ENCODE measurements at regions not wholly inside any gene's neighbourhood (a gene's known extent, or its start where the extent isn't known, plus 50 kb on each side); places are given as distances from the start of the nearest gene placed in this dataset.
"Not testable (repeated sequence)": the region's sequence is repeated elsewhere in the genome, so short reads cannot be mapped to it uniquely, and the experiment has no call there.

DNA sequence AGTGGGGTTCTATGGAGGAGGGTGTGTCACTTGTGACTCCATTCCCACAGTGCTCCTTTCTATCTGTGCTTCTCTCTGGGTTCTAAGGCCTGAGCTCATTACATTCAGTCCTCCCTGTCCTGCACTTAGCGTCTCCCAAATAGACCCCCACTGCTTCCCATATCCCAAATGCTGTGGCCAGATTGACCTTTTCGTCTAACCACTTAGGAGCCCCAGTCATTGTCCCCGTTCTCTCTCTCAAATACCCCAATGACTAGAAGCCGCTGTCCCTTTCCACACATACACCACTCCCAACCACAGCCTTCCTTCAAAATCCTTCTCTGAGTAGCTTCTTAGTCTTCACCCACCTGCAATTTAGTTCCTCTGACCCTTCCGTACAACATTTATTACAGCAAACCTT lies 146.5 kb downstream of the TRIM43 start:
- Histone ChIP-seq H2AFZ (ENCODE audit: low read depth) (no peak overlapping the region), H3K9ac (no peak overlapping the region), H3K4me2 (no peak overlapping the region), H3K36me3 (replicated peaks in 1 of 2; ENCODE audit: control insufficient read depth in 1 of 2, insufficient read depth in 2 of 2, low read length in 1 of 2) (no peaks in the 10 kb centered on the region), H3F3A (replicated peaks; ENCODE audit: insufficient read depth) (no peaks in the 10 kb centered on the region), H3K9me3 (no peaks in the 10 kb centered on the region), H4K20me1 (ENCODE audit: insufficient read depth) (no peaks in the 10 kb centered on the region), H3K27me3 (ENCODE audit: insufficient read depth) (peaks cover 9% of the 10 kb centered on the region; the same call in 1 of the 2 replicates), H3K9me2 (no peaks in the 10 kb centered on the region), H3K79me2 (ENCODE audit: insufficient read depth) (no peaks in the 10 kb centered on the region), H3K27ac (ENCODE audit: low read depth in 2 of 2, low read length in 1 of 2) (no peak overlapping the region), H3K4me1 (ENCODE audit: control insufficient read depth in 1 of 2, insufficient read depth in 2 of 2, low read depth in 1 of 2, low read length in 1 of 2) (no peaks in the 10 kb centered on the region), H3K4me3 (ENCODE audit: low read depth in 2 of 2, low read length in 1 of 2) (no peak overlapping the region)
- DNase-seq = no peak
- TF ChIP-seq RFX5 (IDR thresholded peaks at IDR 0.05; ENCODE audit: low read length) = no peak
- no peak for TF ChIP-seq YY1 (IDR thresholded peaks at IDR 0.05; ENCODE audit: low read depth)
- no peak for TF ChIP-seq CHD2 (IDR thresholded peaks at IDR 0.05; ENCODE audit: low read length, partially characterized antibody)
- no peak for TF ChIP-seq CTCF (IDR thresholded peaks at IDR 0.05)
- TF ChIP-seq USF1 (IDR thresholded peaks at IDR 0.05; ENCODE audit: borderline replicate concordance, low read depth) = no peak
- 57% methylated on average over 5 of the region's 5 CpGs for WGBS (ENCODE audit: low lambda C conversion rate)
- POLR2A ChIA-PET = no interaction called here
- CTCF ChIA-PET = no interaction called here

- DNase-seq; H3K9me3 ChIP-seq; CTCF ChIA-PET; POLR2A ChIA-PET; H3K79me2 ChIP-seq (ENCODE audit: insufficient read depth); H3K9ac ChIP-seq; H3K4me2 ChIP-seq; H3K9me2 ChIP-seq; H3K27ac ChIP-seq (ENCODE audit: low read depth in 2 of 2, low read length in 1 of 2); H3K4me1 ChIP-seq (ENCODE audit: control insufficient read depth in 1 of 2, insufficient read depth in 2 of 2, low read depth in 1 of 2, low read length in 1 of 2); H2AFZ ChIP-seq (ENCODE audit: low read depth); H3K4me3 ChIP-seq (ENCODE audit: low read depth in 2 of 2, low read length in 1 of 2); H4K20me1 ChIP-seq (ENCODE audit: insufficient read depth); H3F3A ChIP-seq (replicated peaks; ENCODE audit: insufficient read depth); H3K36me3 ChIP-seq (replicated peaks in 1 of 2; ENCODE audit: control insufficient read depth in 1 of 2, insufficient read depth in 2 of 2, low read length in 1 of 2); H3K27me3 ChIP-seq (ENCODE audit: insufficient read depth): not testable (repeated sequence)
- 54% methylated on average over 5 of the region's 9 CpGs for WGBS (ENCODE audit: low lambda C conversion rate)
Observed at GRCh38 chr2:95752126-95752525, 160.3 kb downstream of the TRIM43 start.

- H4K20me1 ChIP-seq (ENCODE audit: insufficient read depth); H2AFZ ChIP-seq (ENCODE audit: low read depth); H3K27ac ChIP-seq (ENCODE audit: low read depth in 2 of 2, low read length in 1 of 2); H3K79me2 ChIP-seq (ENCODE audit: insufficient read depth); H3K9me2 ChIP-seq; H3K36me3 ChIP-seq (replicated peaks in 1 of 2; ENCODE audit: control insufficient read depth in 1 of 2, insufficient read depth in 2 of 2, low read length in 1 of 2); CTCF ChIA-PET; H3F3A ChIP-seq (replicated peaks; ENCODE audit: insufficient read depth); POLR2A ChIA-PET; H3K4me1 ChIP-seq (ENCODE audit: control insufficient read depth in 1 of 2, insufficient read depth in 2 of 2, low read depth in 1 of 2, low read length in 1 of 2); H3K27me3 ChIP-seq (ENCODE audit: insufficient read depth); H3K9ac ChIP-seq; H3K4me3 ChIP-seq (ENCODE audit: low read depth in 2 of 2, low read length in 1 of 2); H3K9me3 ChIP-seq; H3K4me2 ChIP-seq; DNase-seq: not testable (repeated sequence)
- 45% methylated on average over 6 of the region's 8 CpGs for WGBS (ENCODE audit: low lambda C conversion rate)
Observed at GRCh38 chr2:95753812-95754211, 162.0 kb downstream of the TRIM43 start.

DNA sequence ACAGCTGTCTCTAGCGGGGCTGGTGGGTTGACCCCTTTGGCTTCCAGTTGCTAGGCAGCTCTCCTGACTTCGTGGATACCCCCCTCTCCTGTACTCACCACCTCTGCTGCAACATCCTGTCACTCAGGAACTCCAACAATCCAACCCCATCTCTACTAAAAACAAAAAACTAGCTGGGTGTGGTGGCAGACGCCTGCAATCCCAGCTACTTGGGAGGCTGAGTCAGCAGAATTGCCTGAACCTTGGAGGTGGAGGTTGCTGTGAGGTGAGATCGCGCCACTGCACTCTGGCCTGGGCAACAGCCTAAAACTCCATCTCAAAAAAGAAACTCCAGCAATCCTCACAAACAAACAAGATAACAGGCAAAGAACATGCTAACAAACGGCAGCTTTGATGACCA lies 162.4 kb downstream of the TRIM43 start:
- H3K9me2 ChIP-seq; H3K27me3 ChIP-seq (ENCODE audit: insufficient read depth); H3K36me3 ChIP-seq (replicated peaks in 1 of 2; ENCODE audit: control insufficient read depth in 1 of 2, insufficient read depth in 2 of 2, low read length in 1 of 2); H3K9ac ChIP-seq; POLR2A ChIA-PET; DNase-seq; H2AFZ ChIP-seq (ENCODE audit: low read depth); H3K79me2 ChIP-seq (ENCODE audit: insufficient read depth); H3K9me3 ChIP-seq; H3F3A ChIP-seq (replicated peaks; ENCODE audit: insufficient read depth); H3K4me2 ChIP-seq; CTCF ChIA-PET; H3K27ac ChIP-seq (ENCODE audit: low read depth in 2 of 2, low read length in 1 of 2); H4K20me1 ChIP-seq (ENCODE audit: insufficient read depth); H3K4me3 ChIP-seq (ENCODE audit: low read depth in 2 of 2, low read length in 1 of 2); H3K4me1 ChIP-seq (ENCODE audit: control insufficient read depth in 1 of 2, insufficient read depth in 2 of 2, low read depth in 1 of 2, low read length in 1 of 2): not testable (repeated sequence)
- 62% methylated on average over 6 of the region's 6 CpGs for WGBS (ENCODE audit: low lambda C conversion rate)

DNA sequence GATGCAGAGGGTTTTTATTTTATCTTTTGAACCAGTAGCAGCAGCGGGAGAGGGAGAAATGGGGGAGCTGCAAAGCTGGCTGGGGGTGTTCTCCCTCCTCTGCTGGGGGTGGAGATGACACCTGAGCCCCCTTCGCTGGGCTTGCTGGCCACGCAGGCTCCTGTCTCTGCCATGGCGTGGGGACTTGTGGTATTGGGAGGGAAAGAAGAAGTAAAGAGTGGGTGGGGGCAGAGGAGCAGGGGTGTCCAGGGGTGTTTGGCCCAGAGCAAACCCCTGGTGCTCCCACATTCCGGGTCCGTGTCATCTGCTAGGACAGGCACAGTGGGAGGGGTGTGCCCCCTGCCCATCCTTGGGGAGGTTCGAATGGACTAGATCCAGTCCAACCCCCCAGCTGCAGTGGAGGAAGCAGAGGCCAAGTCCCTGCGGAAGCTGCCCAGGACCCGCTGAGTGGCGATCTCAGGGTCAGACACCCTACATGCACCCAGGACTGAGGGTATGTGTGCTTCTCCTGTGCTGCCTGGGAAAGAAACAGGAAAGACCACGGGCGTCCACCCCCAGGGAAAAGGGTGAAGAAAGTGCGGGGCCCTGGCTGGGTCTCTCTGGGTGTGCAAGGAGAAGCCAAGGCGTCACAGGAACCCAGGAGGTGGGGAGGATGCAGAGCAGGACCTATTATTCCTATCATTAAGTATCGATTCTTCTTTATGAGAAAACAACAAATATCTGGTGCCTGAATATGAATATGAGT lies 163.2 kb downstream of the TRIM43 start:
- H3K4me1 ChIP-seq (ENCODE audit: control insufficient read depth in 1 of 2, insufficient read depth in 2 of 2, low read depth in 1 of 2, low read length in 1 of 2); H4K20me1 ChIP-seq (ENCODE audit: insufficient read depth); H3K79me2 ChIP-seq (ENCODE audit: insufficient read depth); H3K27ac ChIP-seq (ENCODE audit: low read depth in 2 of 2, low read length in 1 of 2); POLR2A ChIA-PET; H3K9ac ChIP-seq; CTCF ChIA-PET; DNase-seq; H3K36me3 ChIP-seq (replicated peaks in 1 of 2; ENCODE audit: control insufficient read depth in 1 of 2, insufficient read depth in 2 of 2, low read length in 1 of 2); H3F3A ChIP-seq (replicated peaks; ENCODE audit: insufficient read depth); H3K27me3 ChIP-seq (ENCODE audit: insufficient read depth); H2AFZ ChIP-seq (ENCODE audit: low read depth); H3K4me3 ChIP-seq (ENCODE audit: low read depth in 2 of 2, low read length in 1 of 2); H3K9me2 ChIP-seq; H3K9me3 ChIP-seq; H3K4me2 ChIP-seq: not testable (repeated sequence)
- 28% methylated on average over 12 of the region's 15 CpGs for WGBS (ENCODE audit: low lambda C conversion rate)
